ENCODE measurements at regions not wholly inside any gene's neighbourhood (a gene's known extent, or its start where the extent isn't known, plus 50 kb on each side); places are given as distances from the start of the nearest gene placed in this dataset.

- TF ChIP-seq REST (IDR thresholded peaks at IDR 0.05; ENCODE audit: low read depth, low read length) (no peak), PBX3 (IDR thresholded peaks at IDR 0.05) (no peak), NRF1 (IDR thresholded peaks at IDR 0.05; ENCODE audit: low read depth, low read length) (no peak), CHD2 (IDR thresholded peaks at IDR 0.05; ENCODE audit: low read length, partially characterized antibody) (no peak), FOXM1 (IDR thresholded peaks at IDR 0.05; ENCODE audit: low read depth) (no peak), SMC3 (IDR thresholded peaks at IDR 0.05; ENCODE audit: low read depth, low read length) (no peak), RCOR1 (IDR thresholded peaks at IDR 0.05; ENCODE audit: low read length) (no peak)
These were observed 598.2 kb upstream of the ADAMTS9 start (continued) for GRCh38 chr3:65285956-65286355.

GRCh38 chr3:65284961-65285360 is 597.2 kb upstream of the ADAMTS9 start:
- Histone ChIP-seq H3K27me3 (ENCODE audit: insufficient read depth) (no peaks in the 10 kb centered on the region), H2AFZ (ENCODE audit: low read depth) (no peak overlapping the region), H3F3A (replicated peaks; ENCODE audit: insufficient read depth) (no peaks in the 10 kb centered on the region), H3K9me2 (no peaks in the 10 kb centered on the region), H3K79me2 (ENCODE audit: insufficient read depth) (no peaks in the 10 kb centered on the region), H3K27ac (ENCODE audit: low read depth in 2 of 2, low read length in 1 of 2) (no peak overlapping the region), H3K9me3 (no peaks in the 10 kb centered on the region), H3K4me1 (ENCODE audit: control insufficient read depth in 1 of 2, insufficient read depth in 2 of 2, low read depth in 1 of 2, low read length in 1 of 2) (no peaks in the 10 kb centered on the region; a peak in 1 of 4 replicates), H3K9ac (no peak overlapping the region), H3K4me2 (no peak overlapping the region), H4K20me1 (ENCODE audit: insufficient read depth) (no peaks in the 10 kb centered on the region), H3K4me3 (ENCODE audit: low read depth in 2 of 2, low read length in 1 of 2) (no peak overlapping the region), H3K36me3 (replicated peaks in 1 of 2; ENCODE audit: control insufficient read depth in 1 of 2, insufficient read depth in 2 of 2, low read length in 1 of 2) (no peaks in the 10 kb centered on the region)
- ChIA-PET CTCF (interaction anchor here (0.8 kb wide), 1 partner anchor 12 kb away, joined by 3 read pairs; no protein-coding TSS in a partner anchor), POLR2A (no interaction called here)
- TF ChIP-seq RFX5 (IDR thresholded peaks at IDR 0.05; ENCODE audit: low read length) = peak; percentile 47; the same call in 1 of the 2 replicates
- TF ChIP-seq NRF1 (IDR thresholded peaks at IDR 0.05; ENCODE audit: low read depth, low read length) = no peak
- DNase-seq = peak; percentile 16
- WGBS (ENCODE audit: low lambda C conversion rate) = 7% methylated on average over 1 of the region's 1 CpG

GRCh38 chr3:65284546-65284945 is 596.7 kb upstream of the ADAMTS9 start:
- no peaks in the 10 kb centered on the region for H3K9me3 ChIP-seq
- H3K4me1 ChIP-seq (ENCODE audit: control insufficient read depth in 1 of 2, insufficient read depth in 2 of 2, low read depth in 1 of 2, low read length in 1 of 2) = no peaks in the 10 kb centered on the region; a peak in 1 of 4 replicates
- H3K4me2 ChIP-seq = no peak overlapping the region
- H4K20me1 ChIP-seq (ENCODE audit: insufficient read depth) = no peaks in the 10 kb centered on the region
- H3K27ac ChIP-seq (ENCODE audit: low read depth in 2 of 2, low read length in 1 of 2) = no peak overlapping the region
- CTCF ChIA-PET = no interaction called here
- H3K4me3 ChIP-seq (ENCODE audit: low read depth in 2 of 2, low read length in 1 of 2) = no peak overlapping the region
- H3K79me2 ChIP-seq (ENCODE audit: insufficient read depth) = no peaks in the 10 kb centered on the region
- no peak overlapping the region for H3K9ac ChIP-seq
- no peaks in the 10 kb centered on the region for H3K9me2 ChIP-seq
- H2AFZ ChIP-seq (ENCODE audit: low read depth) = no peak overlapping the region
- no peaks in the 10 kb centered on the region for H3K36me3 ChIP-seq (replicated peaks in 1 of 2; ENCODE audit: control insufficient read depth in 1 of 2, insufficient read depth in 2 of 2, low read length in 1 of 2)
- 66% methylated on average over 6 of the region's 6 CpGs for WGBS (ENCODE audit: low lambda C conversion rate)
- no peaks in the 10 kb centered on the region for H3K27me3 ChIP-seq (ENCODE audit: insufficient read depth)
- POLR2A ChIA-PET = no interaction called here
- no peak for DNase-seq
- H3F3A ChIP-seq (replicated peaks; ENCODE audit: insufficient read depth) = no peaks in the 10 kb centered on the region
- TF ChIP-seq IRF3 (IDR thresholded peaks at IDR 0.05; ENCODE audit: low read depth, low read length) (no peak), TCF12 (IDR thresholded peaks at IDR 0.05) (no peak), ELF1 (IDR thresholded peaks at IDR 0.05) (no peak), PBX3 (IDR thresholded peaks at IDR 0.05) (no peak), FOXM1 (IDR thresholded peaks at IDR 0.05; ENCODE audit: low read depth) (no peak), MXI1 (IDR thresholded peaks at IDR 0.05; ENCODE audit: low read depth, low read length) (no peak), REST (IDR thresholded peaks at IDR 0.05; ENCODE audit: low read depth, low read length) (no peak), CHD2 (IDR thresholded peaks at IDR 0.05; ENCODE audit: low read length, partially characterized antibody) (no peak), RAD21 (IDR thresholded peaks at IDR 0.05; ENCODE audit: low read length) (no peak), RCOR1 (IDR thresholded peaks at IDR 0.05; ENCODE audit: low read length) (no peak), MAX (IDR thresholded peaks at IDR 0.05; ENCODE audit: low read depth) (no peak)
